Keratinocyte (primary cell): ENCODE measurements at regions not wholly inside any gene's neighbourhood (a gene's known extent, or its start where the extent isn't known, plus 50 kb on each side); places are given as distances from the start of the nearest gene placed in this dataset.
"Not testable (repeated sequence)": the region's sequence is repeated elsewhere in the genome, so short reads cannot be mapped to it uniquely, and the experiment has no call there.

ENCODE experiments used
- DNase-seq: peaks from one replicate; pipeline ENCODE4 v3.0.0-alpha.2; 2011; ENCODE audit warnings: low read depth, missing footprints, low spot score
- FAIRE-seq: peaks from 2 replicates; lab custom pipeline; 2011; peaks lifted over from hg19 to GRCh38; lab: Jason Lieb, UNC
- H2AFZ ChIP-seq: 2 replicates; pipeline ENCODE4 v1.6.0; 2012; ENCODE audit warnings: low read length, control low read depth, inconsistent platforms; ENCODE audit not compliant: control insufficient read depth
- H3K27ac ChIP-seq: 2 replicates; pipeline ENCODE4 v1.5.1; 2011; ENCODE audit warnings: low read length; ENCODE audit not compliant: control insufficient read depth, insufficient read depth
- H3K27me3 ChIP-seq: 3 replicates; pipeline ENCODE4 v1.6.0; 2011; ENCODE audit warnings: low read length; ENCODE audit not compliant: control insufficient read depth, insufficient read depth; ENCODE audit errors: extremely low read depth
- H3K36me3 ChIP-seq, 2 experiments: 2 replicates in 1 of 2; 3 replicates in 1 of 2; pipeline ENCODE4 v1.5.1; 2011; ENCODE audit warnings: low read length in 2 of 2, mild to moderate bottlenecking in 1 of 2; ENCODE audit not compliant: control insufficient read depth in 2 of 2, insufficient read depth in 2 of 2; ENCODE audit errors: extremely low read depth in 1 of 2
- H3K4me1 ChIP-seq: 3 replicates; pipeline ENCODE4 v1.5.1; 2011; ENCODE audit warnings: low read length; ENCODE audit not compliant: control insufficient read depth, insufficient read depth; ENCODE audit errors: extremely low read depth
- H3K4me2 ChIP-seq: 3 replicates; pipeline ENCODE4 v1.6.0; 2011; ENCODE audit warnings: low read depth, low read length; ENCODE audit not compliant: control insufficient read depth, insufficient read depth; ENCODE audit errors: extremely low read depth
- H3K4me3 ChIP-seq, 3 experiments: fragments of 200-600 bp in 1 of 3; sonication (generic) in 1 of 3; 2 replicates in 2 of 3; 3 replicates in 1 of 3; pipeline ENCODE4 v1.5.1; 2011 to 2016; ENCODE audit warnings: low read length in 3 of 3, mild to moderate bottlenecking in 3 of 3, control low read depth in 2 of 3, inconsistent platforms in 1 of 3, low read depth in 1 of 3, mixed read lengths in 1 of 3, mixed run types in 1 of 3, moderate library complexity in 1 of 3; ENCODE audit not compliant: control insufficient read depth in 2 of 3, insufficient read depth in 2 of 3; ENCODE audit errors: extremely low read depth in 1 of 3
- H3K79me2 ChIP-seq: 2 replicates; pipeline ENCODE4 v1.6.0; 2012; ENCODE audit warnings: low read length; ENCODE audit not compliant: control insufficient read depth, insufficient read depth
- H3K9ac ChIP-seq: 3 replicates; pipeline ENCODE4 v1.6.0; 2011; ENCODE audit warnings: low read length; ENCODE audit not compliant: control insufficient read depth, insufficient read depth; ENCODE audit errors: extremely low read depth
- H3K9me1 ChIP-seq: 3 replicates; pipeline ENCODE4 v1.6.0; 2011; ENCODE audit warnings: low read length; ENCODE audit not compliant: control insufficient read depth, insufficient read depth; ENCODE audit errors: extremely low read depth
- H3K9me3 ChIP-seq: 2 replicates; pipeline ENCODE4 v1.5.1; 2012; ENCODE audit warnings: low read depth, low read length; ENCODE audit not compliant: control insufficient read depth
- H4K20me1 ChIP-seq: 3 replicates; pipeline ENCODE4 v1.6.0; 2011; ENCODE audit warnings: low read length; ENCODE audit not compliant: control insufficient read depth, insufficient read depth; ENCODE audit errors: extremely low read depth
- CTCF ChIP-seq, 3 experiments: IDR thresholded peaks in 1 of 3; conservative IDR thresholded peaks in 1 of 3; optimal IDR thresholded peaks in 1 of 3; 2 replicates in 2 of 3; 3 replicates in 1 of 3; pipeline versions ENCODE3 to v1.5.1; 2011; ENCODE audit warnings: low read length in 3 of 3, mild to moderate bottlenecking in 3 of 3, moderate library complexity in 2 of 3, control low read depth in 1 of 3, inconsistent platforms in 1 of 3; ENCODE audit not compliant: insufficient read depth in 2 of 3; ENCODE audit errors: extremely low read depth in 1 of 3
- EZH2 ChIP-seq: IDR thresholded peaks from one replicate; pipeline ENCODE4 v1.6.1; 2012; ENCODE audit warnings: inconsistent platforms, mild to moderate bottlenecking, low read length, moderate library complexity
- dilution Hi-C: fragments of 300-500 bp; cut with MboI; formaldehyde crosslinking; loops from one replicate; pipeline ENCODE4 v1.7.0; 2020; ENCODE audit warnings: low sequenced_read_pairs; ENCODE audit not compliant: extremely low pct_ligation_motif_present

- H4K20me1 ChIP-seq = no peaks in the 10 kb centered on the region
- DNase-seq (no peak), FAIRE-seq (no peak)
- TF ChIP-seq EZH2 (no peak), CTCF (optimal IDR thresholded peaks at IDR 0.05 in 1 of 3, IDR thresholded peaks at IDR 0.05 in 1 of 3, conservative IDR thresholded peaks at IDR 0.05 in 1 of 3; ENCODE audit: extremely low read depth in 1 of 3, insufficient read depth in 2 of 3, low read length in 3 of 3) (no peak)
- H3K4me3 ChIP-seq = no peak overlapping the region
- H3K9me1 ChIP-seq = no peaks in the 10 kb centered on the region
- no peak overlapping the region for H3K27ac ChIP-seq
- no peaks in the 10 kb centered on the region for H3K4me1 ChIP-seq
- no peaks in the 10 kb centered on the region for H3K27me3 ChIP-seq
- no peaks in the 10 kb centered on the region for H3K36me3 ChIP-seq
- no peak overlapping the region for H2AFZ ChIP-seq
- no peaks in the 10 kb centered on the region for H3K9me3 ChIP-seq
- no peak overlapping the region for H3K9ac ChIP-seq
- H3K4me2 ChIP-seq = no peak overlapping the region
- no peaks in the 10 kb centered on the region for H3K79me2 ChIP-seq
- dilution Hi-C loops = no loop called here
Measured at GRCh38 chr18:38786906-38787305, 1221.3 kb upstream of the CELF4 start.

- H3K4me1 ChIP-seq, H3K4me2 ChIP-seq, H3K4me3 ChIP-seq, H3K27me3 ChIP-seq, FAIRE-seq, H3K79me2 ChIP-seq, H3K9me1 ChIP-seq, DNase-seq, H3K36me3 ChIP-seq, dilution Hi-C loops, H3K27ac ChIP-seq, H3K9ac ChIP-seq, H2AFZ ChIP-seq, H4K20me1 ChIP-seq, H3K9me3 ChIP-seq: not testable (repeated sequence)
Measured at GRCh38 chr18:38771620-38772019, 1206.0 kb upstream of the CELF4 start.

- TF ChIP-seq CTCF (optimal IDR thresholded peaks at IDR 0.05 in 1 of 3, IDR thresholded peaks at IDR 0.05 in 1 of 3, conservative IDR thresholded peaks at IDR 0.05 in 1 of 3; ENCODE audit: extremely low read depth in 1 of 3, insufficient read depth in 2 of 3, low read length in 3 of 3) = no peak
- no peak for TF ChIP-seq EZH2
- Histone ChIP-seq H3K27ac (no peak overlapping the region), H3K9me3 (no peaks in the 10 kb centered on the region), H3K4me2 (no peak overlapping the region), H4K20me1 (no peaks in the 10 kb centered on the region), H3K27me3 (no peaks in the 10 kb centered on the region), H3K9ac (no peak overlapping the region), H2AFZ (no peak overlapping the region), H3K9me1 (no peaks in the 10 kb centered on the region), H3K79me2 (no peaks in the 10 kb centered on the region), H3K4me3 (no peak overlapping the region), H3K4me1 (no peaks in the 10 kb centered on the region), H3K36me3 (no peaks in the 10 kb centered on the region)
- dilution Hi-C loops = no loop called here
- FAIRE-seq (no peak), DNase-seq (no peak)
Measured at GRCh38 chr18:38768504-38768903, 1202.9 kb upstream of the CELF4 start.
